ENCODE measurements at regions not wholly inside any gene's neighbourhood (a gene's known extent, or its start where the extent isn't known, plus 50 kb on each side); places are given as distances from the start of the nearest gene placed in this dataset.

GRCh38 chr4:123014038-123014437, 91.6 kb upstream of the NUDT6 start:
- Histone ChIP-seq H3K9me3 (no peaks in the 10 kb centered on the region), H3K27me3 (no peaks in the 10 kb centered on the region), H3K4me3 (no peak overlapping the region), H3K36me3 (peaks cover 0 to 3% (median 0%) of the 10 kb centered on the region in 4 donors), H3K4me1 (peaks cover 0 to 11% (median 8%) of the 10 kb centered on the region in 4 donors), H3K27ac (replicated peaks in 1 of 4) (no peak overlapping the region)
- intact Hi-C loops (cut with DNase I) = no loop called here
- 91% methylated on average over 1 of the region's 1 CpG for WGBS
- DNase-seq (ENCODE audit: extremely low spot score) = no peak
- TF ChIP-seq EP300 (IDR thresholded peaks at IDR 0.05) (no peak), POLR2A (IDR thresholded peaks at IDR 0.05; ENCODE audit: low read depth) (no peak)

GRCh38 chr4:123017078-123017477, 94.7 kb upstream of the NUDT6 start:
- TF ChIP-seq EP300 (IDR thresholded peaks at IDR 0.05) = no peak
- TF ChIP-seq POLR2A (IDR thresholded peaks at IDR 0.05; ENCODE audit: low read depth) = no peak
- TF ChIP-seq, protein P1, sequence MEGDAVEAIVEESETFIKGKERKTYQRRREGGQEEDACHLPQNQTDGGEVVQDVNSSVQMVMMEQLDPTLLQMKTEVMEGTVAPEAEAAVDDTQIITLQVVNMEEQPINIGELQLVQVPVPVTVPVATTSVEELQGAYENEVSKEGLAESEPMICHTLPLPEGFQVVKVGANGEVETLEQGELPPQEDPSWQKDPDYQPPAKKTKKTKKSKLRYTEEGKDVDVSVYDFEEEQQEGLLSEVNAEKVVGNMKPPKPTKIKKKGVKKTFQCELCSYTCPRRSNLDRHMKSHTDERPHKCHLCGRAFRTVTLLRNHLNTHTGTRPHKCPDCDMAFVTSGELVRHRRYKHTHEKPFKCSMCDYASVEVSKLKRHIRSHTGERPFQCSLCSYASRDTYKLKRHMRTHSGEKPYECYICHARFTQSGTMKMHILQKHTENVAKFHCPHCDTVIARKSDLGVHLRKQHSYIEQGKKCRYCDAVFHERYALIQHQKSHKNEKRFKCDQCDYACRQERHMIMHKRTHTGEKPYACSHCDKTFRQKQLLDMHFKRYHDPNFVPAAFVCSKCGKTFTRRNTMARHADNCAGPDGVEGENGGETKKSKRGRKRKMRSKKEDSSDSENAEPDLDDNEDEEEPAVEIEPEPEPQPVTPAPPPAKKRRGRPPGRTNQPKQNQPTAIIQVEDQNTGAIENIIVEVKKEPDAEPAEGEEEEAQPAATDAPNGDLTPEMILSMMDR (IDR thresholded peaks at IDR 0.05) = no peak
- no peak for TF ChIP-seq POLR2AphosphoS5 (IDR thresholded peaks at IDR 0.05)
- Histone ChIP-seq H3K4me1 (peaks cover 0 to 11% (median 8%) of the 10 kb centered on the region in 4 donors), H3K27me3 (no peaks in the 10 kb centered on the region), H3K36me3 (no peaks in the 10 kb centered on the region), H3K27ac (replicated peaks in 1 of 4) (no peak overlapping the region), H3K4me3 (no peak overlapping the region), H3K9me3 (no peaks in the 10 kb centered on the region)
- 96% methylated on average over 8 of the region's 8 CpGs for WGBS
- intact Hi-C loops (cut with DNase I) = no loop called here
- no peak for DNase-seq (ENCODE audit: extremely low spot score)

DNA sequence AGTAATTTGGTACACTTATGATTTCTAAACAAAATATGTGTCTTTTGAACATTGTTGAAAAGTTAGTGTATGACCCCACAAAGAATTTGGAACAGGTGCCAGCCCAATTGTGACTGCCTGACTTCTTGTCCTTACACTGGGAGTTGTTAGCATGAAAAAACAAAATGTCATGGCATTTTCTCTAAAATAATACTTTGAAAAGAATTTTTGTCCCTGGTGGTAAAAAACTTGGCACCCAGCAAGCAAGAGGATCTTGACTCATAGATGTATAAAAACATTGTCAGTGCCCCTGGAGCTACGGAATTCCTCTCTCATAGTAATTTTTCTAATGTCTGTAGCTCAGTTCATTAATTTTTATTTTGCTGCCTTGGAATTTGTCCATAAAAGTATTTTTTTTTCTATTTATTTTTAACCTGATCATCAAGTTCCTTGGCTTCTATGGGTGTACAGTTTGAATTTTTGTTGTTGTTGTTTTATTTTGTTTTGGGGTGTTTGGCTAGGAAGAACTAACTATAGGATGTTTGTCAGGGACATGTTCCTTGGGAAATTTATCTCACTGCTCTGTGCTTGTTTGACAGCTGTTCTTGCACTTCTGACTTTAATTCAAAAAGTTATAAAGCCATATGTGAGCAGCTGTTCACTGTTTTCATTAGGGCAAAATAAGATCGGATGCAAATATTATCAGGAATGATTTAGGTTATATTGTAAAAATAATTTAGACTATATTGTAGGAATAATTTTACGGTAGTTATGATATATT, 95.4 kb upstream of the NUDT6 start:
- intact Hi-C loops (cut with DNase I) = no loop called here
- no peak overlapping the region for H3K27ac ChIP-seq (replicated peaks in 1 of 4)

DNA sequence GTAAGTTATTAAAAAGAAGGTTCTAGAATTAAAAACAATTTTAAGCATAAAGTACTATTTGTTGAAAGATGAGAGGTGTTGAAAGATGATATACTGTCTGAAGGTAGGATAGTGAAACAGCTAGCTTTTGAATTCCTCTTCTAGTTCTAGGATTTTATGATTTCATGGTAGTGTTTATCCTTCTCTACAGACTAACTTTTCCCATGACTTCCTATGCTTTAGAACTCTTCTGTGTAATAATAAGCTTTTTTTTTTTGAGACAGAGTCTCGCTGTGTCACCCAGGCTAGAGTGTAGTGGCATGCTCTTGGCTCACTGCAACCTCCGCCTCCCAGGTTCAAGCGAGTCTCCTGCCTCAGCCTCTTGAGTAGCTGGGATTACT, 96.0 kb upstream of the NUDT6 start:
- intact Hi-C loops (cut with DNase I) = no loop called here
- H3K9me3 ChIP-seq = no peaks in the 10 kb centered on the region
- 62% methylated on average over 3 of the region's 3 CpGs for WGBS
- TF ChIP-seq EP300 (IDR thresholded peaks at IDR 0.05) (no peak), POLR2A (IDR thresholded peaks at IDR 0.05; ENCODE audit: low read depth) (no peak), POLR2AphosphoS5 (IDR thresholded peaks at IDR 0.05) (no peak)
- TF ChIP-seq, protein P1 (IDR thresholded peaks at IDR 0.05) = no peak
- H3K27me3 ChIP-seq = no peaks in the 10 kb centered on the region
- no peak overlapping the region for H3K27ac ChIP-seq (replicated peaks in 1 of 4)
- H3K4me1 ChIP-seq = peaks cover 0 to 11% (median 8%) of the 10 kb centered on the region in 4 donors
- H3K36me3 ChIP-seq = no peaks in the 10 kb centered on the region
- H3K4me3 ChIP-seq = no peak overlapping the region
- no peak for DNase-seq (ENCODE audit: extremely low spot score)

More for the DNA sequence above, 95.4 kb upstream of the NUDT6 start:
- Histone ChIP-seq H3K36me3 (no peaks in the 10 kb centered on the region), H3K4me1 (peaks cover 0 to 11% (median 8%) of the 10 kb centered on the region in 4 donors), H3K27me3 (no peaks in the 10 kb centered on the region), H3K4me3 (no peak overlapping the region), H3K9me3 (no peaks in the 10 kb centered on the region)
- TF ChIP-seq POLR2A (IDR thresholded peaks at IDR 0.05; ENCODE audit: low read depth) = no peak
- TF ChIP-seq EP300 (IDR thresholded peaks at IDR 0.05) = no peak
- TF ChIP-seq POLR2AphosphoS5 (IDR thresholded peaks at IDR 0.05) = no peak
- TF ChIP-seq, protein P1 (IDR thresholded peaks at IDR 0.05) = no peak
- DNase-seq (ENCODE audit: extremely low spot score) = no peak
- WGBS = 57% methylated on average over 3 of the region's 3 CpGs

DNA sequence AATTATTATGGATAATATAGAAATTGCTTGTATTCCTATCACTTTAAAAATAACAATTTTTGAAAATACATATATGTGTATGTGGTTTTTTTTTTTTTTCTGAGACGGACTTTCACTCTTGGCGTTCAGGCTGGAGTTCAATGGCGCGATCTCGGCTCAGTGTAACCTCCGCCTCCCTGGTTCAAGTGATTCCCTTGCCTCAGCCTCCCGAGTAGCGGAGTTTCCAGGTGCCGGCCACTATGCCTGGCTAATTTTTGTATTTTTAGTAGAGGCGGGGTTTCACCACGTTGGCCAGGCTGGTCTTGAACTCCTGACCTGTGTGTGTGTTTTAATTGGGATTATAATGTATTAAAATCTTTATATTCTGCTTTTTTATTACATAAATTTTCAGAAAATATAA, 97.9 kb upstream of the NUDT6 start:
- Histone ChIP-seq H3K27ac (replicated peaks in 1 of 4) (no peak overlapping the region), H3K4me3 (no peak overlapping the region), H3K9me3 (no peaks in the 10 kb centered on the region), H3K27me3 (no peaks in the 10 kb centered on the region), H3K36me3 (no peaks in the 10 kb centered on the region), H3K4me1 (peaks cover 6 to 11% (median 8%) of the 10 kb centered on the region in 4 donors)
- DNase-seq (ENCODE audit: extremely low spot score) = no peak
- WGBS = 94% methylated on average over 11 of the region's 11 CpGs
- TF ChIP-seq EP300 (IDR thresholded peaks at IDR 0.05) = no peak
- TF ChIP-seq, protein P1 (IDR thresholded peaks at IDR 0.05) = no peak
- TF ChIP-seq POLR2AphosphoS5 (IDR thresholded peaks at IDR 0.05) = no peak
- no peak for TF ChIP-seq POLR2A (IDR thresholded peaks at IDR 0.05; ENCODE audit: low read depth)
- intact Hi-C loops (cut with DNase I) = no loop called here

Measured in esophagus muscularis mucosa (tissue), 4 donors.